BLaER1 (cell line): ENCODE measurements at regions not wholly inside any gene's neighbourhood (a gene's known extent, or its start where the extent isn't known, plus 50 kb on each side); places are given as distances from the start of the nearest gene placed in this dataset.
A peak's percentile ranks its signal among the peaks of the same experiment; 100 is the strongest.
"Not testable (repeated sequence)": the region's sequence is repeated elsewhere in the genome, so short reads cannot be mapped to it uniquely, and the experiment has no call there.

Experiments
- H3K27ac ChIP-seq: shearing (Covaris generic); formaldehyde crosslinking; 2 replicates; pipeline ENCODE4 v1.8.1; 2022
- H3K27me3 ChIP-seq: shearing (Covaris generic); formaldehyde crosslinking; 2 replicates; pipeline ENCODE4 v1.8.1; 2022
- H3K36me3 ChIP-seq: shearing (Covaris generic); formaldehyde crosslinking; 2 replicates; pipeline ENCODE4 v1.8.1; 2022
- H3K4me1 ChIP-seq: shearing (Covaris generic); formaldehyde crosslinking; 2 replicates; pipeline ENCODE4 v1.8.1; 2022
- H3K4me2 ChIP-seq: shearing (Covaris generic); formaldehyde crosslinking; 2 replicates; pipeline ENCODE4 v1.8.1; 2022
- H3K4me3 ChIP-seq: shearing (Covaris generic); formaldehyde crosslinking; 2 replicates; pipeline ENCODE4 v1.8.1; 2022
- H3K9ac ChIP-seq: shearing (Covaris generic); formaldehyde crosslinking; 2 replicates; pipeline ENCODE4 v1.8.1; 2022
- H3K9me3 ChIP-seq: shearing (Covaris generic); formaldehyde crosslinking; 2 replicates; pipeline ENCODE4 v1.8.1; 2022
- H4K20me1 ChIP-seq: shearing (Covaris generic); formaldehyde crosslinking; 2 replicates; pipeline ENCODE4 v1.8.1; 2022
- Cebpa-rat ChIP-seq: shearing (Covaris generic); IDR thresholded peaks from 2 replicates; pipeline ENCODE4 v1.8.1; 2022

DNA sequence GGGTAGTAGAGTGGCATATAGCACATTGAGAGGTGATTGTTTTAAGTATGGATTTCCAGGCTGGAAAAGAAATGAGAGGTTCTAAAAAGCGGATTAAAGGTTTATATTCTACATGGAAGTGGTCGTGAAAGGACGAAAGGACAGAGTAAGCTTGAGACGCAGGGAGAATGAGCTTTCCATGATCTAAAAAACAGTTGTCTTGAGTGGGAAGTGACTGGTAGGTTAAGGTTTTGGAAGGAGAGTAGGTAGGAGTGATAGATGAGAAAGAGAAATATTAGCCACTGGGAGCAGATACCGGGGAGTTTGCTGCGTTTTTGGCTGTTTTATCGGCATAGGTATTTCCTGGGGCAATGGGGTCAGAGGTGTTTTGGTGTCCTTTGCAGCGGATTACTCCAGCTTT lies 750.6 kb upstream of the ADGRB3 start:
- H3K36me3 ChIP-seq = peaks cover 77% of the 10 kb centered on the region
- H3K9me3 ChIP-seq = peaks cover 85% of the 10 kb centered on the region
- H3K27ac ChIP-seq = 0 out of 2 replicates have a peak overlapping the region, but pooled peaks have one; percentile 0
- H4K20me1 ChIP-seq = no peaks in the 10 kb centered on the region
- no peaks in the 10 kb centered on the region for H3K27me3 ChIP-seq
- H3K4me2 ChIP-seq = peak overlapping the region; percentile 73; the same call in 1 of the 2 replicates
- TF ChIP-seq Cebpa-rat = no peak
- H3K9ac ChIP-seq = no peak overlapping the region
- H3K4me1 ChIP-seq = peaks cover 36% of the 10 kb centered on the region
- peak overlapping the region; percentile 61 for H3K4me3 ChIP-seq

DNA sequence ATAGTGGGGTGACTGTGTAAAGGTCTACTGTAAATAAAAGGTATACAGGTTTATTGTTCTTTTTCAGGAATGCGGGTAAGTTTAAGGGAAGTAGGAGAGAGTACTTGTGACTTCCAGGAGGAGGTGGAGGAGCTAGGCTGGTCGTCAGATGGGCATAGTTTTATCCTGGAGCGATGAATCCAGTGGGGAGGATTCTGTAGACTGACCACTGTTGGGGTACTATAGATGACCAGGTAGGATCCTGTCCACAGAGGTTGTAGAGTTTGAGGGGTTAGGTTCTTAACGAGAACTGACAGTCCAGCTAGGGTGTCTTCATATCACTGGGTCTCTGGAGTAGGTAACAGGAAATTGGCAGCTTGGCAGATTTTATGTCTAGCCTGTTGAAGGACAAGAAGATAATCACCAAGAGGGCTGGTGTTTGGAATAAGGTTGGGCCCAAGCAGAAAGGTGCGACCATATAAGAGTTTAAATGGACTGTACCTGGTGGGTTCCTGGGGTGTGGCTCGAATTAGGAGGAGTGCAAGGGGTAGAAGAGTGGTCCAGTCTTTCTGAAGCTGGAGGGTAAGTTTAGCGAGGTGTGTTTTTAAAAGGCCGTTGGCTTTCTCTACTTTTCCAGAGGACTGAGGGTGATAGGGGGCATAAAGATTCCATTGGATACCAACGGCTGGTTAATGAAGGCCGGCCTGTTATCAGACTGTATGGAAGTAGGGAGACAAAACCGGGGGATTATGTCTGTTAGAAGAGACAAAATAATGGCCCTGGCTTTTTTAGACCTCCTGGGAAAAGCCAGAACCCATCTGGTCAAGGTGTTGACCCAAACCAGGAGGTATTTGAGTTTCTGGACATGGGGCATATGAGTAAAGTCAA lies 751.3 kb upstream of the ADGRB3 start:
- Histone ChIP-seq H4K20me1 (no peaks in the 10 kb centered on the region), H3K9ac (no peak overlapping the region), H3K27me3 (no peaks in the 10 kb centered on the region), H3K36me3 (peaks cover 77% of the 10 kb centered on the region), H3K4me2 (no peak overlapping the region; the same call in 1 of the 2 replicates), H3K4me1 (peaks cover 29% of the 10 kb centered on the region), H3K9me3 (peaks cover 90% of the 10 kb centered on the region), H3K4me3 (peak overlapping the region; percentile 61), H3K27ac (0 out of 2 replicates have a peak overlapping the region, but pooled peaks have one; percentile 0)
- TF ChIP-seq Cebpa-rat = no peak

DNA sequence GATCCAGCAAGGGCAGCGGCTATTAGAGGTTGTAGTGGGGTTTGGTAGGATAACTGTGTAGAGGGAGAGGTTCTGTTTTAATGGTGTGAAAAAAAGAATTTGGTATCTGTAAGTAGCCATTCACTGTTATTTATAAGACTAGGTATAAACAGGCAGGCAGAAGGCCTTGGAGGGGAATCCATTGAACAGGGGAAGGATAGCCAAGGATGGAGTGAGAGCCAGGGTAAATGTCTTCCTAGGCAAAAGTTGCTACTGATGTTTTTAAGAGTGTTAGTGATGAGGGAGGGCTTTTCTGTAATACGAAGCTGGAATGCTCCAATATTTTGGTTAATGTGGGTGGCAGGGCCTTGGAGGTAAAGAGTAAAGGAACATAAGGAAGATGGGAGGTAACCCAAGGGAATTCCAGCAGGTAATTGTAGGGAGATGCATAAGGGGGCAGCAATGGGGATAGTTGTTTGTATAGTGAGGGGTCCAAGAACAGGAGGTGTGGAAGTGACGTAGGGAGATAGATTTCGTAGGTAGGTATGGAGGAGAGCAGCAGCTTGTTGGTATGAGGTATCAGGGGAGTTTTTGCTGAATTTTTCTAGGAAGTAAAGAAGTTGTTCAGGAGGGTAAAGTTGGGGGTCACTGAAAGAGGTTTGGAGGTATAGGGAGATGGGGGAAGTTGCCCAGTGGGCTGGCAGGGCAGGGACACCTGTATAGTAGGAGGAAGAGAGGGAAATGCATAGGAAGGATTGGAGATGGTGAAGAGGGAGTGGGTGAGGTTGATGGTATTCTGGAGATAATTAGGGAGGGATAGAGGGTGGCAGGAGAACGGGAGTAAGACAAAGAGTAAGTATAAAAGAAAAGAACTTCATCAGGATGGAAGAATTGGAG lies 752.4 kb upstream of the ADGRB3 start:
- H3K36me3 ChIP-seq = peaks cover 67% of the 10 kb centered on the region
- peaks cover 87% of the 10 kb centered on the region for H3K9me3 ChIP-seq
- no peaks in the 10 kb centered on the region for H3K27me3 ChIP-seq
- peak overlapping the region; percentile 61; the same call in 1 of the 2 replicates for H3K4me3 ChIP-seq
- H3K4me2 ChIP-seq = no peak overlapping the region; the same call in 1 of the 2 replicates
- no peak overlapping the region for H3K27ac ChIP-seq
- H4K20me1 ChIP-seq = no peaks in the 10 kb centered on the region
- TF ChIP-seq Cebpa-rat = no peak
- no peak overlapping the region for H3K9ac ChIP-seq
- peaks cover 18% of the 10 kb centered on the region for H3K4me1 ChIP-seq

DNA sequence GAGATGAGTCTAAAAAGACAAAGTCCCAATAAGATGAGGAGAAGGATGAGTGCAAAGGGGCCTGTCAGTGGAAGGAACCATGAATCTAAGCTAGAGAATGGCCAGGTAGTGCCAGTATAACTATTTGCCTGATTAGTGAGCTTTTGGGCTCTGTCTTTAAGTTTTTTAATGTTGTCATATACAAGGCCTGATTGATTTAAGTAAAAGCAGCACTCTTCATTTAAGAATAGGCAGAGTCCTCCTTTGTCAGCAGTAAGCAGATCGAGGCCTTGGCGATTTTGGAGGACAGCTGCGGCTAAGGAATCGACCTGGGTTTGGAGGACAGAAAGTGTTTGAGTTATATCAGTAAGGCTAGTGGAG lies 753.4 kb upstream of the ADGRB3 start:
- Histone ChIP-seq H3K27ac (peak overlapping the region; percentile 46; the same call in 1 of the 2 replicates), H4K20me1 (no peaks in the 10 kb centered on the region), H3K4me2 (no peak overlapping the region; the same call in 1 of the 2 replicates), H3K27me3 (no peaks in the 10 kb centered on the region), H3K9ac (no peak overlapping the region), H3K4me1 (peaks cover 8% of the 10 kb centered on the region), H3K4me3 (no peak overlapping the region; the same call in 1 of the 2 replicates), H3K9me3 (peaks cover 77% of the 10 kb centered on the region), H3K36me3 (peaks cover 59% of the 10 kb centered on the region)
- TF ChIP-seq Cebpa-rat = no peak

DNA sequence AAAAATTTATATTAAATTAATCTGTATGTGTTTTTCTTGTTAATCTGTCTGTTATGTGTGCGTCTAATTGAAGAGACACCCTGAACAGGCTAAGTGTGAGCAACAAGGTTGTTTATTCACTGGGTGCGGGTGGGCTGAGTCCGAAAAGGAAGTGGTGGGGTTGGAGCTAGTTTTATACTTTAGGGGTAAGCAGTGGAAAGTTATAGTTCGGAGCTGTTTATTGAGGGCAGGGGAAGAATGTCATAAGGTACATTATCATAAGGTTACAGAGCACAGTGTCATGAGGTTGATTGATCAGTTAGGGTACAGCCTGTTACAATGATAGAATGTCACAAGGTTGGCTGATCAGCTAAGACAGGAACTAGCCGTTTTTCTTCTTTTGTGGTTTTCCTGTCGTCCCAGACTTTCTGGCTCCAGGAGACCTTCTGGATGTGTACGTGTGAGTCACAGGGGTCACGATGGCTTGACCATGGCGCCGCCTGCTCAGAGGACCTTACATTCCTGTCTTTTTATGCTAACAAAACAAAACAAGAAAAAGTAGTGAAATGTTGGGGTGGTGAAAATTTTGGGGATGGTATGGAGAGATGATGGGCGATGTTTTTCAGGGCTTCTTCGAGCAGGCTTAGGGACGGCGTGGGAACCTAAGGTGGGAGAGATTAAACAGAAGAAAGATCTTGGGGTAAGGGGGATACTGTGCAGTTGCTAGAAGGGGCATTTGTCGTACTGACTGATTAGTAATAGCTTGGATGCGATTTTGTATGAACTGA lies 754.0 kb upstream of the ADGRB3 start:
- Histone ChIP-seq H3K4me3 (peak overlapping the region; percentile 33; the same call in 1 of the 2 replicates), H3K36me3 (peaks cover 53% of the 10 kb centered on the region), H3K9ac (no peak overlapping the region), H3K27ac (peak overlapping the region; percentile 46), H3K9me3 (peaks cover 71% of the 10 kb centered on the region), H3K27me3 (no peaks in the 10 kb centered on the region), H3K4me1 (peaks cover 7% of the 10 kb centered on the region), H4K20me1 (no peaks in the 10 kb centered on the region), H3K4me2 (peak overlapping the region; percentile 40)
- TF ChIP-seq Cebpa-rat = no peak

DNA sequence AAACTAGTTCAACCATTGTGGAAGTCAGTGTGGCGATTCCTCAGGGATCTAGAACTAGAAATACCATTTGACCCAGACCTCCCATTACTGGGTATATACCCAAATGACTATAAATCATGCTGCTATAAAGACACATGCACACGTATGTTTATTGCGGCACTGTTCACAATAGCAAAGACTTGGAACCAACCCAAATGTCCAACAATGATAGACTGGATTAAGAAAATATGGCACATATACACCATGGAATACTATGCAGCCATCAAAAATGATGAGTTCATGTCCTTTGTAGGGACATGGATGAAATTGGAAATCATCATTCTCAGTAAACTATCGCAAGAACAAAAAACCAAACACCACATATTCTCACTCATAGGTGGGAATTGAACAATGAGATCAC lies 754.7 kb upstream of the ADGRB3 start:
- H3K4me3 ChIP-seq, H3K4me2 ChIP-seq, H3K4me1 ChIP-seq, H3K27me3 ChIP-seq, H4K20me1 ChIP-seq, H3K27ac ChIP-seq, H3K9ac ChIP-seq: not testable (repeated sequence)
- H3K36me3 ChIP-seq = peaks cover 45% of the 10 kb centered on the region
- H3K9me3 ChIP-seq = peaks cover 63% of the 10 kb centered on the region

DNA sequence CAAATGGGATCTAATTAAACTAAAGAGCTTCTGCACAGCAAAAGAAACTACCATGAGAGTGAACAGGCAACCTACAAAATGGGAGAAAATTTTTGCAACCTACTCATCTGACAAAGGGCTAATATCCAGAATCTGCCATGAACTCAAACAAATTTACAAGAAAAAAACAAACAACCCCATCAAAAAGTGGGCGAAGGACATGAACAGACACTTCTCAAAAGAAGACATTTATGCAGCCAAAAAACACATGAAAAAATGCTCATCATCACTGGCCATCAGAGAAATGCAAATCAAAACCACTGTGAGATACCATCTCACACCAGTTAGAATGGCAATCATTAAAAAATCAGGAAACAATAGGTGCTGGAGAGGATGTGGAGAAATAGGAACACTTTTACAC lies 755.2 kb upstream of the ADGRB3 start:
- H3K9me3 ChIP-seq = peaks cover 59% of the 10 kb centered on the region
- H3K4me3 ChIP-seq, H3K4me1 ChIP-seq, H3K9ac ChIP-seq, H3K27me3 ChIP-seq, H3K27ac ChIP-seq, H4K20me1 ChIP-seq, H3K4me2 ChIP-seq: not testable (repeated sequence)
- peaks cover 41% of the 10 kb centered on the region for H3K36me3 ChIP-seq

DNA sequence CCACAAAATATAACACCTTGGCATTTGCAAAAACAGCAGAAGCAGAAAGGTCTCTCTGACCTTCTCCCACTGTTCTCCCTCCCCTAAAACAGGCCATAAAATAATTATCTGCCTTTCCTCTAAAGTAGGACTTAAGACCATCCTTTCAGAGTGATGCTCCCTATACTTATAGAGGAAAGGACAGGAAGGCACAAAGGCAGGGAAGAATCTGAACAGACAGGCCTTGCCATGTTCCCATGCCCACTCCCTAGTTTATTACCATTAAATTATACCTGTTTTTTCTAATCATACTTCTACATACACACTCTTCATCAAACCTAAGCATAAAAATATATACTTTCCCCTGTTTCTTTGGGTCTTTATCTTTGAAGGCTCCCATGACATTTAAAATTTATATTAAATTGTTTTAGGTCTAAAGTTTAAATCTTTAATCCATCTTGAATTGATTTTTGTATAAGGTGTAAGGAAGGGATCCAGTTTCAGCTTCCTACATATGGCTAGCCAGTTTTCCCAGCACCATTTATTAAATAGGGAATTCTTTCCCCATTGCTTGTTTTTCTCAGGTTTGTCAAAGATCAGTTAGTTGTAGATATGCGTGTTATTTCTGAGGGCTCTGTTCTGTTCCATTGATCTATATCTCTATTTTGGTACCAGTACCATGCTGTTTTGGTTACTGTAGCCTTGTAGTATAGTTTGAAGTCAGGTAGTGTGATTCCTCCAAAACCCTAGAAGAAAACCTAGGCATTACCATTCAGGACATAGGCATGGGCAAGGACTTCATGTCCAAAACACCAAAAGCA lies 755.8 kb upstream of the ADGRB3 start:
- Histone ChIP-seq H3K9me3 (peaks cover 53% of the 10 kb centered on the region), H3K36me3 (peaks cover 35% of the 10 kb centered on the region)
- not testable (repeated sequence) for H4K20me1 ChIP-seq, H3K27me3 ChIP-seq, H3K4me1 ChIP-seq, H3K27ac ChIP-seq, H3K4me2 ChIP-seq, H3K4me3 ChIP-seq, H3K9ac ChIP-seq

DNA sequence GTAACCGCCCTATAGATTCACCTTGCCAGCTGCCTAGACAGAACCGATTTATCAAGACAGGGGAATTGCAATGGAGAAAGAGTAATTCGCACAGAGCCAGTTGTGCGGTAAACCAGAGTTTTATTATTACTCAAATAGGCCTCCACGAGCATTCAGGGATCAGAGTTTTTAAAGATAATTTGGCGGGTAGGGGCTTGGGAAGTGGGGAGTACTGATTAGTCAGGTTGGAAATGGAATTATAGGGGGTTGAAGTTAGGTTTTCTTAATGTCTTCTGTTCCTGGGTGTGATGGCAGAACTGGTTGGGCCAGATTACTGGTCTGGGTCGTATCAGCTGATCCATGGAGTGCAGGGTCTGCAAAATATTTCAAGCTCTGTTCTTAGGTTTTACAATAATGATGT lies 756.9 kb upstream of the ADGRB3 start:
- H3K9me3 ChIP-seq = peaks cover 50% of the 10 kb centered on the region

More for the DNA sequence above, 756.9 kb upstream of the ADGRB3 start:
- H3K27ac ChIP-seq, H3K4me3 ChIP-seq, H3K27me3 ChIP-seq, H3K9ac ChIP-seq, H3K4me1 ChIP-seq, H4K20me1 ChIP-seq, H3K4me2 ChIP-seq: not testable (repeated sequence)
- peaks cover 24% of the 10 kb centered on the region for H3K36me3 ChIP-seq
